GM12864 (cell line): ENCODE measurements at regions not wholly inside any gene's neighbourhood (a gene's known extent, or its start where the extent isn't known, plus 50 kb on each side); places are given as distances from the start of the nearest gene placed in this dataset.

ENCODE experiments used
- DNase-seq: peaks from one replicate; pipeline ENCODE4 v3.0.0-alpha.2; 2011; ENCODE audit warnings: low read depth
- H3K4me3 ChIP-seq: 2 replicates; pipeline ENCODE4 v1.5.1; 2011; ENCODE audit warnings: mild to moderate bottlenecking, low read depth, low read length, control low read depth
- TF ChIP-seq, protein P1 (sequence below): IDR thresholded peaks from 2 replicates; pipeline ENCODE4 v1.5.1; 2011; ENCODE audit warnings: low read depth, mild to moderate bottlenecking, moderate library complexity, low read length, control low read depth, inconsistent platforms; ENCODE audit errors: missing control alignments

DNA sequence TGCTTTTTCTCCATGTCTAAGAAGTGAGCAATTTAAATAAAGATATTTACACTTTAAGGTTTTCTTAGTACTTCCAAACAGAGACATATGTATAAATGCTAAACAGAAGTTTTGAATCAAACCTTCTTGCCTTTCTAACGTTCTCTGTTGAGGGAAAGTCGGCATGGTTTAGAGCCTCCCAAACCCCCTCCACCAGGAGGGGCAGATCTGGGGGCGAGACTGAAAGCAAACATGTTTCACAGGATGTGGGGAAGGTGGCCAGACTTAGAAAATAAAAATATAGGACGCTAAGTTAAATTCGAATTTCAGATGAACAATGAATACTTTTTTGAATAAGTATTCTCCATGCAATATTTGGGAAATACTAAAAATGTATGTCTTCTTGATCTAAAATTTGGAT lies 208.3 kb upstream of the SHH start:
- DNase-seq, result no peak
- TF ChIP-seq, protein P1, sequence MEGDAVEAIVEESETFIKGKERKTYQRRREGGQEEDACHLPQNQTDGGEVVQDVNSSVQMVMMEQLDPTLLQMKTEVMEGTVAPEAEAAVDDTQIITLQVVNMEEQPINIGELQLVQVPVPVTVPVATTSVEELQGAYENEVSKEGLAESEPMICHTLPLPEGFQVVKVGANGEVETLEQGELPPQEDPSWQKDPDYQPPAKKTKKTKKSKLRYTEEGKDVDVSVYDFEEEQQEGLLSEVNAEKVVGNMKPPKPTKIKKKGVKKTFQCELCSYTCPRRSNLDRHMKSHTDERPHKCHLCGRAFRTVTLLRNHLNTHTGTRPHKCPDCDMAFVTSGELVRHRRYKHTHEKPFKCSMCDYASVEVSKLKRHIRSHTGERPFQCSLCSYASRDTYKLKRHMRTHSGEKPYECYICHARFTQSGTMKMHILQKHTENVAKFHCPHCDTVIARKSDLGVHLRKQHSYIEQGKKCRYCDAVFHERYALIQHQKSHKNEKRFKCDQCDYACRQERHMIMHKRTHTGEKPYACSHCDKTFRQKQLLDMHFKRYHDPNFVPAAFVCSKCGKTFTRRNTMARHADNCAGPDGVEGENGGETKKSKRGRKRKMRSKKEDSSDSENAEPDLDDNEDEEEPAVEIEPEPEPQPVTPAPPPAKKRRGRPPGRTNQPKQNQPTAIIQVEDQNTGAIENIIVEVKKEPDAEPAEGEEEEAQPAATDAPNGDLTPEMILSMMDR, result no peak
- H3K4me3 ChIP-seq, result no peak overlapping the region

DNA sequence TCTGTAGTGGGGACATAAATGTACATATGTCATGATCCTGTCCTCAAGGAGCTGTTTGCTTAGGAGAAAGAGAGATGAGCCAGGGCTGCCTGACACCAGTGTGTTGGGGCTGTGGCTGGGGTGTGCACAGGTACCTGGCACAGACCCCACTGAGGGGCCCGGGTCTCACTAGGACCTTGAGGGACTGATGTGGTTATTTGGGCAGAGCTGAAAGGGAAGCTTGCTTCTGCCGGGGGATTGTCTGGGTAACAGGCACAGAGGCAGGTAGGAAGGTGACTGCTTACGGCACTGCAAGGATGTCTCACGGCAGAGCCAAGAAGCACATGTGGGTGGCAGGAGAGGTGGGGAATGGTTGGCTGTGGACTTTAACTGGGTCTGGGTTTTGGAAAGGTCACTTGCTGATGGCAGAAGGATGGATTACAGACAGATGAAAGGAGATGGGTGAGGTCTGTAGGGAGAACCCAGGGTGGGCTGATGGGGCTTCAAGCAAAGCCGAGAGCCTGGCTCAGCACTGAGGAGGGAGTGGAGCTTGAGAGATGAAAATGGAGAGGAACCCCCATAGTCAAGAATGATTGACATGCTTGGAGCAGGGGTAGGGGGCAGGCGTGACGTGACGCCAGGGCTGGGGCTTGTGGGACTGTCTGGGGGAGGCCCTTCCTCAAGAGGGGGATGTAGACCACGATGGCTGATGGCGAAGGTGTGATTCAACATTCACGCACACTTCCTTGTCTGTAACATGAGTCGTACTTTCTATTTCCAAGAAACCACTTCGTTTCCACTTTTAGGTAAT lies 207.7 kb upstream of the SHH start:
- no peak for DNase-seq
- H3K4me3 ChIP-seq, result no peak overlapping the region
- TF ChIP-seq, protein P1, result no peak

DNA sequence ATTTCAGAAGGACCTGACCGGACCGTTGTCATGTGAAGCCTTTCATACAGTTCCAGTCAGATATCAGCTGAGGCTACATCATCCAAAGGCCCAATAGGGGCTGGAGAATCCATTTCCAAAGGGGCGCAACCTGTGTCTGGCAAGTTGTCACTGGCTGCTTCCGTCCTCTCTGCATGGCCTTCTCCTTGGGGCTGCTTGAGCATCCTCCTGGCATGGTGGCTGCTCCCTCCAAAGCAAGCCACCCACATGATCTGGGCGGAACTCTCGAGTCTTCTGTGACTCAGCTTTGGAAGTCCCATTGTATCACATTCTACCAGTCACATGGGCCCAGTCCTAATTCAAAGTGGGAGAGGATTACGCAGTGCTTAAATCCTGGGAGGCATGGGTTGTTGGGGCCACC lies 207.0 kb upstream of the SHH start:
- no peak overlapping the region for H3K4me3 ChIP-seq
- TF ChIP-seq, protein P1, result no peak
- DNase-seq, result no peak

GRCh38 chr7:156017916-156018700 lies 205.8 kb upstream of the SHH start:
- TF ChIP-seq, protein P1, result no peak
- no peak overlapping the region for H3K4me3 ChIP-seq
- DNase-seq, result no peak

DNA sequence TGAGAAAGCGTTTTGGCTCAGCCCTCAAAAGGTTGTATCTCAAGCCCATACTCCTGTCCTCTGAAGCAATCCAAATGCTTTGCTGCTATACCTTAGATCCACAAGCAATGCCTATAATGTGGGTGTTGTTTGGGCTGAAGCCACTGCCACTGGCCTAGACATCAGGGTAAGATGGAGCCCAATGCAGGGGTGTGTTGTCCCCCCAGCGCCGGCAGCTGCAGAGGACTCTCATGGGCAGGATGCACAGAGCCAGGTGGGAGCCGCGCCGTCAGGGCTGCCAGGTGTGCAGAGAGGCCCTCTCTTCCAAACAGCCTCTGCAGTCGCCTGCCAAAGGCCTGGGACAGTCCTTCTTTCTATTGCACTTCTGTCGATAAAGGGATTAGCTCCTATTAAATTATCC lies 205.2 kb upstream of the SHH start:
- DNase-seq, result no peak
- TF ChIP-seq, protein P1, result no peak
- no peak overlapping the region for H3K4me3 ChIP-seq

GRCh38 chr7:156015237-156016020 lies 203.2 kb upstream of the SHH start:
- H3K4me3 ChIP-seq, result no peak overlapping the region
- DNase-seq, result no peak
- TF ChIP-seq, protein P1, result no peak
